NCI-H146 treated with DMSO at 0.1 percent for 48 hours (cell line): ENCODE measurements at regions not wholly inside any gene's neighbourhood (a gene's known extent, or its start where the extent isn't known, plus 50 kb on each side); places are given as distances from the start of the nearest gene placed in this dataset.

Experiments
- DNase-seq: peaks from one replicate; lab custom pipeline; 2025; ENCODE audit not compliant: unreplicated experiment; lab: John Stamatoyannopoulos, UW

GRCh38 chr9:13505797-13506196, 226.3 kb upstream of the MPDZ start:
- no peak for DNase-seq

GRCh38 chr9:13503599-13503998, 224.1 kb upstream of the MPDZ start:
- no peak for DNase-seq

- DNase-seq, result no peak
These were observed 223.0 kb upstream of the MPDZ start for GRCh38 chr9:13502484-13502883.

- DNase-seq, result no peak
These were observed 221.5 kb upstream of the MPDZ start for GRCh38 chr9:13501018-13501417.

- DNase-seq, result no peak
These were observed 220.5 kb upstream of the MPDZ start for GRCh38 chr9:13500034-13500433.

- no peak for DNase-seq
These were observed 214.2 kb upstream of the MPDZ start for GRCh38 chr9:13493697-13494096.

GRCh38 chr9:13491493-13492424, 212.3 kb upstream of the MPDZ start:
- no peak for DNase-seq

- no peak for DNase-seq
These were observed 211.6 kb upstream of the MPDZ start for GRCh38 chr9:13491138-13491492.

- DNase-seq, result no peak
These were observed 208.4 kb upstream of the MPDZ start for GRCh38 chr9:13487936-13488335.

- DNase-seq, result no peak
These were observed 208.0 kb upstream of the MPDZ start for GRCh38 chr9:13487498-13487897.

GRCh38 chr9:13487071-13487470, 207.6 kb upstream of the MPDZ start:
- DNase-seq, result no peak

- DNase-seq, result no peak
These were observed 205.6 kb upstream of the MPDZ start for GRCh38 chr9:13485068-13485596.

GRCh38 chr9:13484186-13484585, 204.7 kb upstream of the MPDZ start:
- no peak for DNase-seq

- no peak for DNase-seq
These were observed 201.8 kb upstream of the MPDZ start for GRCh38 chr9:13481274-13481673.

GRCh38 chr9:13480693-13481092, 201.2 kb upstream of the MPDZ start:
- no peak for DNase-seq

GRCh38 chr9:13479096-13479495, 199.6 kb upstream of the MPDZ start:
- no peak for DNase-seq

GRCh38 chr9:13478639-13479038, 199.1 kb upstream of the MPDZ start:
- no peak for DNase-seq

GRCh38 chr9:13478160-13478559, 198.7 kb upstream of the MPDZ start:
- no peak for DNase-seq

- DNase-seq, result no peak
These were observed 191.3 kb upstream of the MPDZ start for GRCh38 chr9:13470836-13471235.

GRCh38 chr9:13467157-13467556, 187.7 kb upstream of the MPDZ start:
- DNase-seq, result no peak

- no peak for DNase-seq
These were observed 182.0 kb upstream of the MPDZ start for GRCh38 chr9:13461414-13461991.

- DNase-seq, result no peak
These were observed 179.6 kb upstream of the MPDZ start for GRCh38 chr9:13459071-13459470.
